DMS 273 treated with DMSO at 0.1 percent for 48 hours (cell line): ENCODE measurements at regions not wholly inside any gene's neighbourhood (a gene's known extent, or its start where the extent isn't known, plus 50 kb on each side); places are given as distances from the start of the nearest gene placed in this dataset.
"Not testable (repeated sequence)": the region's sequence is repeated elsewhere in the genome, so short reads cannot be mapped to it uniquely, and the experiment has no call there.

Experiments used
- DNase-seq: peaks from one replicate; lab custom pipeline; 2025; lab: John Stamatoyannopoulos, UW

DNA sequence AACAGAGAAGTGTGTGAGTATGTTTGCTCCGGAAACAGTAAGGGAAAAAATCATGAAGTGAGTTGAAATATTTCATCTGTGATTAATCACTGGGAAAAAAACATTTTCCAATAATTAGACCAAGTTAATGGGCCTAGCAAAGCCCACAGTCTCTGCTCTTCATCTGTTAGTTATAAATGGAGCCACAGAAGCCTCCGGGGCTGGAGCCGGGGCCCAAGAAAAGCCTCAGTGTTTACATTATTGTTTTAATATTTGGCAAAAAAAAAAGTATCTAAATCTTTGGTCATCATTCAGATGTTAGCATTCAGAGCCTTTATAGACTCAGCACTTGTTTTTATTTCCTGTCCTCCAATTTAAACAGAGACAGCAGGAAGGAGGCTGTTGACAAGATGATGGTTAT lies 115.0 kb downstream of the UBE2U start:
- no peak for DNase-seq

DNA sequence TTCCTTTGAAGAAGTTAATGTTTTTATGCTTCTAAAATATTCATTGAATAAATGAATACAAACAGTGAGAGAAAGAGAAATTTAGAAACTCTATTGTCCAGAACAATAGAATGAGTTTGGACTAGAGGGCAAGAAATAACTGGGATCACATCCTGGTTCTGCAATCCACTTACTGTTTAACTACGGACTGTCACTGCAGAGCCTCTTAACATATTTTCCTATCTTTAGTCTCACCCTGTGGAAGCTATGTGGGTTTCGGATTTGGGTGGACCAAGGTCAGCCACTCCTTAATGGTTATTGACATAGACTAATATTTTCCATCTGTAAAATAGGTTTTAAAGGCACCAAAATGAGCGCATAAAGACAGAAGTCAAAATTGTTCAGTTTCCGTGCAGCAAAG lies 116.6 kb downstream of the UBE2U start:
- DNase-seq = no peak

DNA sequence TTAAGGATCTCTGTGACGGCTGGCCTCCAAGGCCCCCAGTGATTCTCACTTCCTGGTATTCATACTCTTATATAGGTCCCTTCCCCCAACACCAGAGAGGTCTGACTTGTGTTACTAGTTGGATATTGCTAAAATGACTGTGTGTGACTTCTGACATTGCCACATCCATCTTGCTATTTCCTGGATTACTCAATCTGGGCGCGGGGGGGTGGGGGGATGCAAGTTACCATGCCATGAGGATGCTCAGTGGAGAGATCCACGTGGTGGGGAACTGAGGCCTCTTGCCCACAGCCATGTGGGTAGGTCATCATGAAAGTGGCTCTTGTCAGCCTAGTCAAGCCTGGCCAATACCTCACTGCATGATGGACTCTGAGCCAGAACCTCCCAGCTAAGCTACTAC lies 117.0 kb downstream of the UBE2U start:
- no peak for DNase-seq

DNA sequence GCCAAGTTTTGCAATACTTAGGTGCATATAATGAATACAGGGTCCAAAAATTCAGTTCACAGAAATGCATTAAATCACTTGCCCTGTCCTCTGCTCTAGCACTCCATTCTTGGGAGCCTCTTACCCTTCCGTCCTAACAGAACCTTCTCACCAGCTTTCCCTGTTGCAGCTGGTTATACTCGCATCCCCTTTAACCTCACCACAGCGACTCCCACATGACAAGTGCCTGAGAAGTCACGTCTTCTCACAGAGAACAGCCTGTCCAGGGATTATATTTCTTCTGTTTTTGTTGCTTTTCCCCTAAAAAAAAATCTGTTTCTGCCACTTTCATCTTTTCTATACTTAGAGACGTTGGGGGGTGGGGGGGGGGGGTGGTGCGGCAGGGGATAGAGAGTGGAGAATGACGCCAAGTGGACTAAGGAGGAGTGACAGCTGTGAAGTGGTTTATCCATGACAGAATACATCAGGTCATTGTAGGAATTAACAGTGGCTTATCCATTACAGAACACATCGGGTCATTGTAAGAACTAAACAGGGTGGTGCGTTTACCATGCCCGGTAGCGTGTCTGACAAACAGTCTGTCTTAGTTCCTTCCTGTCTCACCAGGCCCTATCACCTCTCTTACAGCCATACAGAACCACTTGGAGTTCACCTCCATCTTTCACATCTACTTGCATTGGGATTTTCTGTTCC lies 117.6 kb downstream of the UBE2U start:
- DNase-seq = no peak

DNA sequence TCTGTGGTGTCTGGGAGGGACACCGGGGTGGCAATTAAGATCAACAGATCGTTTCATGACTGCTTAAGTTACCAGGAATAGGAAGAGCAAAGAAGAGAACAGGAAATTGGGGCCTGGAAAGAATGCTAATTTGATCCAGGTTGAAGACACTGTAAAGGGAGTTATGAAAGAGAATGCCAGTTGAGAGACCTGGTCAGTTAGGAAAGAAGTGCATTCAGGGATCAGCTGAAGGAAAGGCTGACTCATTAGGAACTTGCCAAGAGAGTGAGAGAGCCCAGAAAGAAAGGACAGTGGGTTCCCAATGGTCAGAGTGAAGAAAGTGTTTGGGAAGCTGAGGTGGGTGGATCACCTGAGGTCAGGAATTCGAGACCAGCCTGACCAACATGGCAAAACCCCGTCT lies 119.6 kb downstream of the UBE2U start:
- DNase-seq = no peak

DNA sequence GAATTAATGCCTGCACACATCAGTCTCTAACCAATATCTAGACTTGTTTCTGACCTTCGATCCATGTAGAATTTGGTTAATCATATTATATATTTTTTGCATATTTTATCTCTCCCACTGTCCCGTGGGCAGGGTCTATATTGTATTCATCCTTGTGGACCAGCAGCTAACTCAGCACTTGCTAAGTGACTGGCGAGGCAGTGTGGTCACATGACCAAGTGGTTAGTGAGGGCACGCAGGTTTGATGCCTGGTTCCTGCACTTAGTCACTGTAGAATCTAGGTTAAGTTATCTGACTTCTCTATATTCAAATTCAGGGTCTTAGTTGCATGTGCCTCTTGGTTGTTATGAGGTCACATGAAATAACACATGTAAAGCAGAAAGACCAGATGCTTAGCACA lies 120.5 kb downstream of the UBE2U start:
- no peak for DNase-seq

DNA sequence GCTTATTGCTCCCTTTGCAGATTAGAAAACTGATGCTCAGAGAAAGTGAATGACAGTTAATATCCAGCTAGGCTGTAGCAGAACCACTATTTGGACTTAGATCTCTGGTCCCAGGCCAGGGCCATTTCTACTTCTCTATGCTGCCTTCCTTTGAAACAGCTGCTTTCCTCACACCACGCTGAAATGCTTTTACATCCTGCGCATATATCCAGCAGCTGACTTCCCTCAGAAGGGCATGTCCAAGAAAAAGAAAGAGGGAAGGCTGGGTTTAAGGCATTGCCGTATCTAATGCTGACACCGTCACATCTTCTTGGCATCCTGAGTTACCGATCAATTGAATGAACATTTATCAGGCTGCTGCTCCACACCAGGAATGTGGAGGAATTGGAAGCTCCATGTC lies 122.4 kb downstream of the UBE2U start:
- no peak for DNase-seq

DNA sequence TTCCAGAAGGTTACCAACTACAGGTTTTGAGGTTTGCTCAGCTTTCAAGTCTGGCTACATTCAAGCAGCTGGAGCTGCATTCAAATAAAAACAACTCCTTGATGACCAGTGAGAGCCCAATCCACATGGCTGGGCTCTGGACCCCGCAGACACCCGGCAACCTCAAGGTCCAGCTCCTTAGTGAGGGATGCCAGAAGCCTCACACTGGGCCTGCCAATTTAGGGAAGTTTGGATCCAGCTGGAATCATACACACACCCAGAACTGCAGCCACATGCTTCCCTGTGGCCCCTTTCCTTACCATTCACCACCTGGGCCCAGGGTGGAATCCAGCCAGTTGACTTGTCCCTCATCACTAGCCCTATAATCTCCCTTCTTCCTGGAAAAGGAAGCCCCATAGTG lies 123.7 kb downstream of the UBE2U start:
- no peak for DNase-seq

DNA sequence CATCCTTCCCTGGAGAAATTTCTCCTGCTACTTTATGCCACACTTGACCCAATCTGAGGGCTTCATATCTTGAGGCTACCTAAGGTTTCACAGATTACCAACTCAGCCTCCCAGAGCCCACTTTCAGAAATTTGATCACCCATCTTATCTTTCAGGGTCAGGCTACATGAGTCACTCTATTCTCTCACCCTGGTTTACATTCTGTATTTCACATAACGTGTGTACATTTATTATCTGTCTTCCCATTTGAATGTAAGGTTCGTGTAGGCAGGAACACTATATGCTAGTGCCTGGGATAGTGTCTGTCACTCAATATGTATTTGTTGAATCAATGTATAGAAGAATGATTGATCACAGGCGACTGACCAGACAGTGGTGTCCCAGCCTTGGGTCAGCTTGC lies 124.8 kb downstream of the UBE2U start:
- no peak for DNase-seq

DNA sequence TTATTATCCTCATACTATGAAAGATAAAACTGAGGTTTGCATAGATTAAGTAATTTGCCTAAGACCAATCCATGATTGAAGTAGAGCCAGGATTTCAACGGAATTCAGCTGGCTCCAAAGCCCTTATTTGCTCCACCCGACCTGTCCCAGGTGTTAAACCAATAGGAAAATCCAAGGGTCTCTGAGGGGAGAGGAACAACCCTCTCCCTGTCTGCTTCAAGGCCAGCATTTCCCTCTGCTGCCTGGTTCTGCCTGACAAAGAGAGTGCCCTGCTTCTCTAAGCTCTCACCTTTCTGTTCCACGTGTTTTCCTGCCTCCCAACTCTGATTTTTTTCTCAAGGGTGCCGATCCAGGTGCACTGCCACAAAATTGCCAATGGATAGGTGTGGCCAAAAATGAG lies 127.4 kb downstream of the UBE2U start:
- no peak for DNase-seq

DNA sequence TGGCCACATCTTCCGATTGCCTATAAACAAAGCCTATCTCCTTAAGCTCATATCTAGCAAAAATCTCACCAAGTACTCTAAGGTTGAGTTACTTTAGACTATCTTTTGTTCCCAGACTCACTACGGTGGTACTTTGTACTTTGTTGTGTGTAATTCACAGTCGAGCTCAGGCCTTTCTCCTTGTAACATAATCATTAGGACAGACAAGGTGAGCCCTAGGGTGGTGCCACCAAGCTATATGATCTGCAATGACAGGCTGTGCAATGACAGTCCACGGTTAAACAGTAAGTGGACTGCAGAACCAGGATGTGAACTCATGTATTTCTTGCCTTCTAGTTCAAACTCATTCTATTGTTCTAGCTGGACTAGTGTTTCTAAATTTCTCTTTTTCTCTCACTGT lies 132.2 kb downstream of the UBE2U start:
- no peak for DNase-seq

DNA sequence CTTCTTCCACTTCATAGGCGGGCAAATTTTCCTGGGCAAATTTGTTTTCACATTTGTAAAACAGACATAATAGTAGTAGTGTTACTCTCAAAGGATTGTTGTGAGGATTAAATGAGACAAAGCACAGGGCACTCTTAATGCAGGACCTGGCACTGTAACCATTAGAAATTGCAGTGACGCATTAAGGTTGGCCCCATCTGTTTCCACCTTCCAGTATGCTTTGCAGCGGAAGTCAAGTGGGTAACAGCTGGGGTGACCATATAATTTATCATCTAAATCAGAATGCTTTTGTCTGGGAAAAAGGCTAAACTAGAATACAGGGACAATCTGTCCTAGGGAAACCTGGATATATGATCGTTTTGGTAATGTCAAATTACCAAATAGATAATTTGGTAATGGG lies 132.5 kb upstream of the CACHD1 start:
- peak; percentile 51 for DNase-seq

DNA sequence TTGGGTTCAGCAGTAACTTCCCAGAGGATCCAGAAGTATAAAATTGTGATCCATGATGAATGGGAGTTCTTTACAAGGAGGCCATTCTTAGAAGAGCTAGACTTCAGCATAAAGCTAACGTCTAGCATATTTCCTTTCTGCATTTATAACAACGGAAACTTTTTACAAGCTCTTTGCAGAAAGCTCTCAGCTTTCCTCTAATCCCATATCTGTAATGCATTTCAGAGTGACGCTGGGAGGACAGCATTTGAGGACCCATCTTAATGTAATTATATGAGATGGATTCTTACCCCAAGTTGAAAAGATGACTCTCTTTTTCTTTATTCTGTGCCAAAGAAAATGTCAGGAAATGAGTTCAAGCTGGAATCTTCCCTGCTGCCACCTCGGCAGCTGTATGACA lies 132.0 kb upstream of the CACHD1 start:
- no peak for DNase-seq

DNA sequence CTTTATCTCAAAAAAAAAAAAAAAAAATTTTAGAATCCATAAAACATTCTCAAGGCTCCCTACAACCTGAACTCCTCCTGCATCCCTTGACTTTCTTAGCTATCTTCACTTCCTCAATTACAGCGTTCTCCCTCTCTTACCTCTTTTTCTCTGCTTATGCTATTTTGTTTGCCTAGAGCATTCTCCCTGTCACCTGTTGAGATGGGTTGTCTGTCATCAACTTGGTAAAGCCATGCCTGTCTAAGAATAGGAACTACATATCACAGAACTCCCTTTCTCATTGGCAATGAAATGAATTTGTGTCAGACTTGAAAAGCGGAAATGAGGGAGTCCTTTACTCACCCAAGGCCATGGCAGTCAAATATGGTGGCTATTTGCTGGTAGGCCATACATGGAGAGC lies 129.6 kb upstream of the CACHD1 start:
- no peak for DNase-seq

DNA sequence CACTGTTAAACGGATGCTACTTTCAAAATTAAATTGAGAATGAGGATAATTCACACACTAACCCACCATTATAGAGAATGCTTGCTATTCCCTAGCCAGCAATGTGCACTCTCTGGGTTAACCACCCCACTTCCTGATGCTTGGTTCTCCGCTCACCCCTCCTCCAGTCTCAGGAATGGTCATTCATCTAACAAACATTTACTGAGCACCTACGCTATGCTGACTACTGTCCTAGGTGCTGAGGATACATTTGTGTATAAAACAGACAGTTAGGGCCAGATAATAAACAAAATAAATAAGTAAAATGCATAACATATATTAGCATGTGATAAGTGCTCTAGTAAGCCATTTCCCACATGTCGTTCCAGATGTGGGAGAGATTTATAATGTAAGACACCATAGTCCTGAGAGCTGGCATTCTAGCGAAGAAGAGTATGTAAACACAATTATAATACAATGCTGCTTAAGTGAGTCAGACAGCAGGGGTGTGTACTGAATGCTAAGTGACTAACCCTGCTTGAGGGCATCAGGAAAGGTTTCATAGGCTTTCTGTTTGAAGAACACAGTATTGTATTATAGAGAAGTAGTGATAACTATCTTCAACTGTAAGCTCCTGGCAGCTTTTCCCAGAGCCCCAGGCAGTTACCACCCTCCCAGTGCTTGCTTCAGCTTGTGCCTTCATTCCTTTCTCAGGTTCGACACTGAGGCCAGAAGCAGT lies 126.7 kb upstream of the CACHD1 start:
- no peak for DNase-seq

DNA sequence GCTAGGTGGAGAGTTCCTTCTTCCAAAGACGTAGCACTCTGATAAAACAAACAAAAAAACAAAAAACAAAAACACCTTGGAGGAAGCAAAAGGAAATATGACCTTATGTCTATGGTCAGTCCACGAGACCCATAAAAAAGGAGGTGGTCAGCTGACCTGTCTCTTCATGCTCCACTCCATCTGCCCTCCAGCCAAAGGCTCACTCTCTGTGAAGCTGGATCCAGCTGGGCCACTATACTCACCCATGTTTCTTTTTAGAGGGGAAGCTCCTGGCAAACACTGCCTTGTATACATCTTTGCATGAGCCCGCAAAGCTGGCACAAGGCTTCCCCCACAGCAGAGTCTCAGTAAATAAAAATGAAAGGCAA lies 126.1 kb upstream of the CACHD1 start:
- no peak for DNase-seq

DNA sequence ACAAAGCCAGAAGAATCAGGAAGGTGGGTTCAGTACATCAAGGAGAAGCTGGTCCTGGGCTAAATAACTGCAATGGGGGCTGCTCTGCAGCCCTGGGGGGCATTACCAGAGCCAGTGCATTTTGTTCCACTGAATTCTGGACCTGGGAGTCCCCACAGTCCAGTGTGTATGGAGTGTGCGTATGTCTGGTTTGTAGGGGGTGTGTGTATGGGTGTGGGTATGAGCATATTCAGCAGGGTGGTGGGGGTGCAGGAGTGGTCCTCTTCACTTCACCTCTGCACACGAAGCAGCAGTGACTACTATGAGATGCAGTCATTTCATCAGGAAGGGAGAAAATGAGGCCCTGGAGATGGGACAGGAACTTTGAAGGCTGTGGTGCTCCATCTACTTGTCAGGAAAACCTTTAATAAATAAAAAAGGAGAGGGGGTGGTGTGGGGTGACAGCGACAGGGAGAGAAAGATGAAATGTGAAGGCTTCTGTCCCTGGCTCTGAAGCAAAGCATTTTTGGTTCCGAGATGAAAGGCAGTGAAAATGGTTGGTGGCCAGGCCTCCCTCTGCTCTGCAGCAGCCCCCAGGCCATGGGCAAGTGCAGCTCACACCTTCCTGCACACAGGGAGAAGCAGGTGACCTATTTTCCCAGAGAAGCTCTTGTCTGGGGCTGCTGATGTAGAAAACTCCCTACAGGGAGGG lies 121.5 kb upstream of the CACHD1 start:
- no peak for DNase-seq

DNA sequence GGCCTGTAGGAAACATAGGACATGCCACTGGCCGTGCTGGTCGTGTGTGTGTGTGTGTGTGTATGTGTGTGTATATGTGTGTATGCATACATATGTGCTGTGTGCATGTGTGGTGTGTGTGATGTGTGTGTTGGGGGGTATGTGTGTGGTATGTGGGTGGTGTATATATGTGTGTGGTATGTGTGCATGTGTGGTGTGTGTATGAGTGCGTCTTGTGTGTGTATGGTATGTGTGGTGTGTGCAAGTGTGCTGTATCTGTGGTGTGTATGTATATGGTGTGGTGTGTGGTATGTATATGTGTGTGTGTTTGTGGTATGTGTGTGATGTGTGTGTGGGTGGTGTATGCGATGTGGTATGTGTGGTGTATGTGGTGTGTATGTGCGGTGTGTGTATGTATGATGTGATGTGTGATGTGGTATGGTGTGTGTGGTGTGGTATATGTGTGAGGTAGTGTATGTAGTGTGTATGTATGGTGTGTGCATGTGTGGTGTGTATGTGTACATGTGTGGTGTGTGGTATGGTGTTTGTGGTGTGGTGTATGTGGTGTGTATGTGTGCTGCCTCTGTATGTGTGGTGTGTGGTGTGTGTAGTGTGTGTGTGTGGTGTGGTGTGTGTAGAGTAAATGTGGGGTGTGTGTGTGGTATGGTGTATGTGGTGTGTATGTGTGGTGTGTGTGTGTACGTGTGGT lies 120.8 kb upstream of the CACHD1 start:
- no peak for DNase-seq

DNA sequence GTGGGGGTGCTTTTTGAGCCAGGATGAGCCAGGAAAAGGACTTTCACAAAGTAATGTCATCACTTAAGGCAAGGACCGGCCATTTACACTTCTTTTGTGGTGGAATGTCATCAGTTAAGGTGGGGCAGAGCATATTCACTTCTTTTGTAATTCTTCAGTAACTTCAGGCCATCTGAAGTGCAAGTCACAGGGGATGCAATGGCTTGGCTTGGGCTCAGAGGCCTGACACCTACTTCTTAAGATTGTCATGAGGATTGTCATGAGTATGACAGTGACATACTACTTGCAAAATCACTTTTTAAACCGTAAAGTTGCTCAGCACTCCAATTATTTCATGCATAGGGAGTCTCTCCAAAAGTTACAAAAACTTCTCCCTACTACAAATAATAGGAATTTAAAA lies 114.4 kb upstream of the CACHD1 start:
- not testable (repeated sequence) for DNase-seq

DNA sequence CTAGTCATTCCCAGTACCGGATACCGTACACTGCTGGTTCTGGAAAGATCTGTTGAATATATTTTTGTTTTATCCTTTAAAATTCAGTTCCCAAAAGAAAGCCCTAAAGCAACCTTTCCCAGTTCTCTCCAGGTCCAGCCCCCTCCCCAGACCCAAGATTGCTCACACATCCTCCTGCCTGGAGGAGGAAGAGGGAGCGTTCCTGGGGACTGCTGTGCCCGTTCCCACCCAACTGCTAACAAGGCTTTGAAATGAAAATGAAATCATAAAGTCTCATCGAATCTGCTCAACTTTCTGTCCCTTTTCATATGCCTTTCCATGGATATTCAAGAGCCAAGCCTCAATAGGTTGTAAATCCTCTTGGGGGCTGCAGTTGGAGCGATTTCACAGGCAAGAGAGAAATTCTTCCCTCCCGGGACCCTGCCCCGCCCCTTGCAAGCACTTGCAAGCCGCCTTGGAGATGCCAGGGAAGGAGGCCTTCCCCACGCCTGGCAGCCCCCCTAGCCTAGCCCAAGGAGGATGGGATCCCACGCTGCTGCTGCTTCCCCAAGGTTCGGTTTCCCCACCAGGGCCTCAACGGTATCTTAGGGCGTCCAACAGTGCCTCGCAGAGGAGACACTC lies 113.2 kb upstream of the CACHD1 start:
- DNase-seq = no peak

DNA sequence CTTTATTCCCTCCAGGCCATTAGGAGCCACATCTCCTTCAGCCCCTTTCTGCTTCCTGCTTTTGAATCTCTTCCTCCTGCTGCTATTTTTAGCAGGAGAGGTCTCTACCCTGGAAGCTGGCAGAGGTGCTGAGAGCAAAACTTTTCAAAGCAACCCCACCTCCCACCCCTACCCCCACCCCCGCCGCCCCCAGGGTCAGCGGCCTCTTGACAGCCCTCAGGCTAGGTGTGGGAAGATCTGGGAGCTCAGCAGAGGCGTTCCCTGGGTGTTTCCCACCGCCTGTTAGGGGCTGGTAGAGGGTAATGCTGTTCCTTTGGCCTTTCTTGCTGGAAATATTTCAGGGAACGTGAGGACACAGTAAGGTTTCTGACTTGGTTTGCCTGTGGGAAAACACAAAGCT lies 112.5 kb upstream of the CACHD1 start:
- DNase-seq = no peak

DNA sequence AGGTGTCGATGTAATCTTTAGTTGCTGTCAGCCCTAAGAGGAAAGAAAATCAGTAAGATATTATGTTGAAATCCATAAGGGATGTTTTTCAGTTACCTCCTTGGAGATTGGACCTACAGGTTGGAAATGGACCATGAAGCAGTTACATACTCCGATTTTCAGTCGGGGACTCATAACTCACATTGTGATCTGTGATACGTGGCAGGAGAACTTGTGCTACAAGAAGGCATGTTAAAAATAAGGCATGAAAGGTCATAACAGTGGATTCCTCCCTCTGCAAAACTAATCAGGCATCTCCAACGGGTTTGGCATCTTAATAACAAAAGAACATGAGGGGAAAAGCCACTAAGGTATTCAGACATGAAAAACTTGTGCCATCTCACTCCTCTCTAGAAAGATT lies 111.2 kb upstream of the CACHD1 start:
- no peak for DNase-seq
